Gastrocnemius medialis (tissue), 4 donors: ENCODE measurements at regions not wholly inside any gene's neighbourhood (a gene's known extent, or its start where the extent isn't known, plus 50 kb on each side); places are given as distances from the start of the nearest gene placed in this dataset.
"Not testable (repeated sequence)": the region's sequence is repeated elsewhere in the genome, so short reads cannot be mapped to it uniquely, and the experiment has no call there.

Experiments used
- POLR2A ChIP-seq, 2 donors: fragments of 450-650 bp; IDR thresholded peaks; one replicate each; pipeline ENCODE4 v1.6.1; 2017; ENCODE audit warnings: antibody characterized with exemption in 2 of 2, mild to moderate bottlenecking in 2 of 2, moderate library complexity in 2 of 2
- TF ChIP-seq, protein P1 (sequence below), 5 experiments: fragments of 450-650 bp in 3 of 5; fragments of 200-600 bp in 2 of 5; sonication (generic) in 2 of 5; IDR thresholded peaks in 4 of 5; conservative IDR thresholded peaks in 1 of 5; 1 replicate in 4 of 5; 2 replicates in 1 of 5; pipeline ENCODE4 v1.5.1; 2016 to 2019; ENCODE audit warnings: antibody characterized with exemption in 5 of 5, mild to moderate bottlenecking in 3 of 5, moderate library complexity in 3 of 5

DNA sequence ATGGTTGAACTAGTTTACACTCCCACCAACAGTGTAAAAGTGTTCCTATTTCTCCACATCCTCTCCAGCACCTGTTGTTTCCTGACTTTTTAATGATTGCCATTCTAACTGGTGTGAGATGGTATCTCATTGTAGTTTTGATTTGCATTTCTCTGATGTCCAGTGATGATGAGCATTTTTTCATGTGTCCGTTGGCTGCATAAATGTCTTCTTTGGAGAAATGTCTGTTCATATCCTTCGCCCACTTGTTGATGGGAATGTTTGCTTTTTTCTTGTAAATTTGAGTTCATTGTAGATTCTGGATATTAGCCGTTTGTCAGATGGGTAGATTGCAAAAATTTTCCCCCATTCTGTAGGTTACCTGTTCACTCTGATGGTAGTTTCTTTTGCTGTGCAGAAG is 155.0 kb upstream of the CNKSR2 start:
- TF ChIP-seq, protein P1, sequence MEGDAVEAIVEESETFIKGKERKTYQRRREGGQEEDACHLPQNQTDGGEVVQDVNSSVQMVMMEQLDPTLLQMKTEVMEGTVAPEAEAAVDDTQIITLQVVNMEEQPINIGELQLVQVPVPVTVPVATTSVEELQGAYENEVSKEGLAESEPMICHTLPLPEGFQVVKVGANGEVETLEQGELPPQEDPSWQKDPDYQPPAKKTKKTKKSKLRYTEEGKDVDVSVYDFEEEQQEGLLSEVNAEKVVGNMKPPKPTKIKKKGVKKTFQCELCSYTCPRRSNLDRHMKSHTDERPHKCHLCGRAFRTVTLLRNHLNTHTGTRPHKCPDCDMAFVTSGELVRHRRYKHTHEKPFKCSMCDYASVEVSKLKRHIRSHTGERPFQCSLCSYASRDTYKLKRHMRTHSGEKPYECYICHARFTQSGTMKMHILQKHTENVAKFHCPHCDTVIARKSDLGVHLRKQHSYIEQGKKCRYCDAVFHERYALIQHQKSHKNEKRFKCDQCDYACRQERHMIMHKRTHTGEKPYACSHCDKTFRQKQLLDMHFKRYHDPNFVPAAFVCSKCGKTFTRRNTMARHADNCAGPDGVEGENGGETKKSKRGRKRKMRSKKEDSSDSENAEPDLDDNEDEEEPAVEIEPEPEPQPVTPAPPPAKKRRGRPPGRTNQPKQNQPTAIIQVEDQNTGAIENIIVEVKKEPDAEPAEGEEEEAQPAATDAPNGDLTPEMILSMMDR (IDR thresholded peaks at IDR 0.05 in 4 of 5, conservative IDR thresholded peaks at IDR 0.05 in 1 of 5), result not testable (repeated sequence)
- not testable (repeated sequence) for TF ChIP-seq POLR2A (IDR thresholded peaks at IDR 0.05)
